NB4 (cell line): ENCODE measurements at regions not wholly inside any gene's neighbourhood (a gene's known extent, or its start where the extent isn't known, plus 50 kb on each side); places are given as distances from the start of the nearest gene placed in this dataset.

ENCODE experiments used
- CTCF ChIP-seq: IDR thresholded peaks from one replicate; pipeline ENCODE4 v1.5.1; 2012; ENCODE audit warnings: low read depth, low read length
- MAX ChIP-seq: IDR thresholded peaks from 2 replicates; pipeline ENCODE4 v1.6.1; 2011; ENCODE audit warnings: low read depth, low read length
- POLR2A ChIP-seq: IDR thresholded peaks from 2 replicates; pipeline ENCODE4 v1.6.1; 2011; ENCODE audit warnings: mild to moderate bottlenecking; ENCODE audit not compliant: insufficient read length; ENCODE audit errors: extremely low read depth

DNA sequence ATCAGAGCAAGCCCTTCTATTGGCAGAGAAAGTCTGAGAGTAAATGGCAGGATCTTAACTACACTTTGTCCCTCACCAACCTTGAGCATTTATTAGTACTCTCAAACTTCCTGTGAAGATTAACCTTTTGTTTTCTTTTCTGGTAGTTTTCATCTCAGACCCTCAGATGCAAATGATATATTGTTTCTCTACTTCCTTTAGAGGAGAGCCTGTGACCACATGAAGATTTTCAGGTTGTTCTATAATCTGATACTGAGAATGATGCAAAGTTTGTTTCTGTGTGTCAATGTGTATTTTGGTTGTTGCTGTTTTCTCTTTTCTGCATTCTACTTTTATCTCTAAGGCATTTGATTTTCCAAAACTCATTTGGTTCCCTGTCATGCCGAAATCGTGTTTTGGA is 165.8 kb upstream of the CYSLTR1 start:
- TF ChIP-seq CTCF, result no peak
- no peak for TF ChIP-seq MAX
- TF ChIP-seq POLR2A, result no peak
